ENCODE measurements at regions not wholly inside any gene's neighbourhood (a gene's known extent, or its start where the extent isn't known, plus 50 kb on each side); places are given as distances from the start of the nearest gene placed in this dataset.

- H3K56ac ChIP-seq (replicated peaks; ENCODE audit: insufficient read length, low read depth, low read length), result no peak overlapping the region
- H3K23me2 ChIP-seq (ENCODE audit: low read depth, low read length), result no peaks in the 10 kb centered on the region
- H2BK15ac ChIP-seq (ENCODE audit: low read length), result no peak overlapping the region
- no peak overlapping the region for H3K18ac ChIP-seq (ENCODE audit: extremely low read depth, low read length)
- H3K4me2 ChIP-seq (ENCODE audit: insufficient read depth in 1 of 2, low read depth in 2 of 2, low read length in 2 of 2), result no peak overlapping the region
- no peak overlapping the region for H3K4me3 ChIP-seq (ENCODE audit: extremely low read depth in 1 of 4, insufficient read depth in 2 of 4, low read depth in 3 of 4, low read length in 4 of 4)
- TF ChIP-seq BRCA1 (IDR thresholded peaks at IDR 0.05; ENCODE audit: low read depth, low read length) (no peak), USF2 (IDR thresholded peaks at IDR 0.05; ENCODE audit: low read length) (no peak), CREB1 (IDR thresholded peaks at IDR 0.05) (no peak), EP300 (IDR thresholded peaks at IDR 0.05; ENCODE audit: borderline replicate concordance in 1 of 2, low read depth in 2 of 2, low read length in 2 of 2) (no peak), PHF8 (conservative IDR thresholded peaks at IDR 0.05; ENCODE audit: low read depth, low read length) (no peak), BCL11A (IDR thresholded peaks at IDR 0.05; ENCODE audit: low read depth in 2 of 2, low read length in 2 of 2) (no peak)
- no peak overlapping the region for H2BK12ac ChIP-seq (ENCODE audit: low read depth, low read length)
- no peak overlapping the region for H3K23ac ChIP-seq (ENCODE audit: insufficient read length)
- H2BK120ac ChIP-seq (replicated peaks; ENCODE audit: low read depth, low read length), result no peak overlapping the region
- H3K79me2 ChIP-seq (ENCODE audit: control insufficient read depth in 1 of 2, insufficient read depth in 2 of 2, low read length in 2 of 2), result no peaks in the 10 kb centered on the region
- H4K20me1 ChIP-seq (replicated peaks in 1 of 2; ENCODE audit: control insufficient read depth in 1 of 2, insufficient read depth in 2 of 2, low read length in 2 of 2), result peaks cover 0 to 1% of the 10 kb centered on the region in 2 experiments
- no peaks in the 10 kb centered on the region for H3K27me3 ChIP-seq (replicated peaks in 1 of 4; ENCODE audit: control insufficient read depth in 3 of 4, extremely low read depth in 1 of 4, insufficient read depth in 3 of 4, low read length in 3 of 4)
- H3K14ac ChIP-seq (ENCODE audit: insufficient read length), result no peak overlapping the region
- no peak overlapping the region for H2BK5ac ChIP-seq (ENCODE audit: low read depth, low read length)
- no peak overlapping the region for H3K4ac ChIP-seq (replicated peaks; ENCODE audit: insufficient read length, low read depth, low read length)
- H4K5ac ChIP-seq (ENCODE audit: insufficient read length, low read depth, low read length), result no peak overlapping the region
- no peak overlapping the region for H2BK20ac ChIP-seq (ENCODE audit: low read length)
- FAIRE-seq (no peak), DNase-seq (ENCODE audit: low read depth in 1 of 2, low spot score in 2 of 2) (no peak)
- no peak overlapping the region for H3K27ac ChIP-seq (ENCODE audit: low read depth, low read length)
- ChIA-PET POLR2A (ENCODE audit: partially characterized antibody) (no interaction called here), CTCF (ENCODE audit: partially characterized antibody) (no interaction called here)
- no peak overlapping the region for H2AK5ac ChIP-seq (ENCODE audit: low read depth, low read length)
- 94% methylated on average over 2 of the region's 2 CpGs; no CpG with 5 or more reads in 1 of the 2 experiments for WGBS, 2 experiments (ENCODE audit: extremely low coverage in 1 of 2, insufficient coverage in 1 of 2, insufficient read length in 1 of 2, insufficient replicate concordance in 2 of 2, low coverage in 1 of 2, low lambda C conversion rate in 2 of 2, missing lambda C conversion rate in 1 of 2)
- no peaks in the 10 kb centered on the region for H3K36me3 ChIP-seq (ENCODE audit: control insufficient read depth in 2 of 4, insufficient read depth in 4 of 4, low read length in 3 of 4)
- H3K9ac ChIP-seq (replicated peaks in 1 of 4; ENCODE audit: extremely low read depth in 1 of 4, low read depth in 3 of 4, low read length in 3 of 4), result no peak overlapping the region
- no peaks in the 10 kb centered on the region for H3K79me1 ChIP-seq (ENCODE audit: low read depth, low read length)
- H4K8ac ChIP-seq (ENCODE audit: extremely low read depth, insufficient read depth, low read length), result no peak overlapping the region
- no peak overlapping the region for H2AFZ ChIP-seq (ENCODE audit: low read length)
- H3K4me1 ChIP-seq (replicated peaks in 1 of 4; ENCODE audit: control insufficient read depth in 3 of 4, insufficient read depth in 4 of 4, low read length in 3 of 4), result peaks cover 0 to 13% (median 5%) of the 10 kb centered on the region in 4 experiments; a peak in 3 of 7 replicates
- no peak overlapping the region for H4K91ac ChIP-seq (replicated peaks; ENCODE audit: insufficient read length, low read length)
- H3K9me3 ChIP-seq (ENCODE audit: insufficient read depth in 2 of 2, low read depth in 1 of 2, low read length in 1 of 2), result no peaks in the 10 kb centered on the region
Observed at GRCh38 chr3:18238332-18238731, 186.8 kb downstream of the SATB1 start.

Measured in H1 (cell line).